ENCODE measurements at regions not wholly inside any gene's neighbourhood (a gene's known extent, or its start where the extent isn't known, plus 50 kb on each side); places are given as distances from the start of the nearest gene placed in this dataset.

DNA sequence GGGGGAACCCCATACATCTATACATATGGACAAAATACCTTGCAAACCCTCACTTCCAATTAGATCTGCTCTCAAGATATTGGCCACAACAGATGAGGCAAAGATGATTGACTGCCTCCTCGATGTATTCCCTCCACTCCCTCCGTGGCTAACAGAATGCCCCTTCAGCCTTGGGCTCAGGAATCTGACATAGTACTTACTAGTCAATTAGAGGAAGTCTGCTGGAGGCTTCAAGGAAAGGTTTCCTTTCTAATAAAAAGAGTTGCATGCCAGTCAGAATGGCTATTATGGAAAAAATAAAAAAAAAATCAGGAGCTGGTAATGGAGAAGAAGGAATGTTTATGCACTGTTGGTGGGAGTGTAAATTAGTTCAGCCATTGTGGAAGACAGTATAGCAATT lies 90.4 kb upstream of the VAV3 start:
- TF ChIP-seq CTCF (IDR thresholded peaks at IDR 0.05; ENCODE audit: low read depth, low read length, poor library complexity, severe bottlenecking) (no peak), EZH2phosphoT487 (IDR thresholded peaks at IDR 0.05; ENCODE audit: borderline replicate concordance, low read length) (no peak)

Data from DOHH2 (cell line).